ENCODE measurements at regions not wholly inside any gene's neighbourhood (a gene's known extent, or its start where the extent isn't known, plus 50 kb on each side); places are given as distances from the start of the nearest gene placed in this dataset.

GRCh38 chr21:28758042-28758882, 234.4 kb downstream of the LTN1 start:
- H3K4me3 ChIP-seq (ENCODE audit: low read depth, low read length), result no peak overlapping the region
- TF ChIP-seq MYC (IDR thresholded peaks at IDR 0.05; ENCODE audit: low read depth, low read length), result no peak
- no peak for TF ChIP-seq CTCF (IDR thresholded peaks at IDR 0.05; ENCODE audit: low read depth, low read length)
- no peak for TF ChIP-seq POLR2A (IDR thresholded peaks at IDR 0.05; ENCODE audit: extremely low read depth, insufficient read length)
- TF ChIP-seq, protein P1, sequence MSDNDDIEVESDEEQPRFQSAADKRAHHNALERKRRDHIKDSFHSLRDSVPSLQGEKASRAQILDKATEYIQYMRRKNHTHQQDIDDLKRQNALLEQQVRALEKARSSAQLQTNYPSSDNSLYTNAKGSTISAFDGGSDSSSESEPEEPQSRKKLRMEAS (IDR thresholded peaks at IDR 0.05; ENCODE audit: low read depth, low read length), result no peak
- no peak for DNase-seq (ENCODE audit: low read depth)

- DNase-seq (ENCODE audit: low read depth), result no peak
- TF ChIP-seq POLR2A (IDR thresholded peaks at IDR 0.05; ENCODE audit: extremely low read depth, insufficient read length) (no peak), CTCF (IDR thresholded peaks at IDR 0.05; ENCODE audit: low read depth, low read length) (no peak), MYC (IDR thresholded peaks at IDR 0.05; ENCODE audit: low read depth, low read length) (no peak)
- TF ChIP-seq, protein P1 (IDR thresholded peaks at IDR 0.05; ENCODE audit: low read depth, low read length), result no peak
- H3K4me3 ChIP-seq (ENCODE audit: low read depth, low read length), result no peak overlapping the region
Measured at GRCh38 chr21:28754862-28755261, 237.8 kb downstream of the LTN1 start.

DNA sequence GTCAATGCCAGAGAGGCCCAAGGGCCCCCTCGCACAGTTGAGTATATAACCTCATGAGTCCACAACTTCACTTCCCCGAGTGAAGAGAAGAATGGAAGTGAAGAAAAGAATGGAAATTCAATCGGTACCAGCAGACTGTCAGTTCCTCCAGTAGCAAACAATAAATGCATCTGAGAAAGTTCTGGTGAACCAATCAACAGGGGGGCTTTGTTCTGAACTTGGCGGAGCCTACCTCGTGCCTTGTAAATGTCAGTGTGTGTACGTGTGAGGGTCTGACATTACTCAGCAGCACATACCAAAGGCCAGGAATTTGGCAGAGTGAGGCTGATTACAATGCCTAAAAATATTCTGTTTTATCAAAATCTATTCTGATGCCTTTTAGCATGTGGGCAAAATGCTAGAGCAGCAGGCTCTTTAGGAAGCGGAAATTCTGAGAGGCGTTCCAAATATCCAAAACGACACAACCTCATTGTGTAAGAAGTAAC, 238.5 kb downstream of the LTN1 start:
- no peak overlapping the region for H3K4me3 ChIP-seq (ENCODE audit: low read depth, low read length)
- no peak for DNase-seq (ENCODE audit: low read depth)
- no peak for TF ChIP-seq MYC (IDR thresholded peaks at IDR 0.05; ENCODE audit: low read depth, low read length)

DNA sequence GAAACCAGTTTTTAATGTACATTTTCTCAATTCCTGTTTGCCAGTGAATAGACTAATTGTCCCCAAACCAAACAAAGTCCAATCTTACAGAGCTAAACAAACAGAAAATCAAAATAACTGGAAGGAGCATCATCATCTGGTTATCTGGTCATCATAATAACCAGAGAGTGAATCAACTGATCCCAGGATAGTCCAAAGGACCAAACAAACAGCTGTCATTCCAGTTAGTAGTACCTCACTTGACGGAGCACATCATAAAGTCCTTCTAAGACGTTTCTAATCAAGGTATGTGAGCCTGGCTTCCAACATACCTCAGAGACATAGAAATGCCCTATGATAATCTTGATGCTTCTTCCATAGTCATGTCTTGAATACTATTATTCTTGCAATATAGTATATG, 240.5 kb downstream of the LTN1 start:
- no peak for TF ChIP-seq MYC (IDR thresholded peaks at IDR 0.05; ENCODE audit: low read depth, low read length)
- TF ChIP-seq CTCF (IDR thresholded peaks at IDR 0.05; ENCODE audit: low read depth, low read length), result no peak
- TF ChIP-seq, protein P1 (IDR thresholded peaks at IDR 0.05; ENCODE audit: low read depth, low read length), result no peak
- no peak for TF ChIP-seq POLR2A (IDR thresholded peaks at IDR 0.05; ENCODE audit: extremely low read depth, insufficient read length)
- H3K4me3 ChIP-seq (ENCODE audit: low read depth, low read length), result no peak overlapping the region
- no peak for DNase-seq (ENCODE audit: low read depth)

DNA sequence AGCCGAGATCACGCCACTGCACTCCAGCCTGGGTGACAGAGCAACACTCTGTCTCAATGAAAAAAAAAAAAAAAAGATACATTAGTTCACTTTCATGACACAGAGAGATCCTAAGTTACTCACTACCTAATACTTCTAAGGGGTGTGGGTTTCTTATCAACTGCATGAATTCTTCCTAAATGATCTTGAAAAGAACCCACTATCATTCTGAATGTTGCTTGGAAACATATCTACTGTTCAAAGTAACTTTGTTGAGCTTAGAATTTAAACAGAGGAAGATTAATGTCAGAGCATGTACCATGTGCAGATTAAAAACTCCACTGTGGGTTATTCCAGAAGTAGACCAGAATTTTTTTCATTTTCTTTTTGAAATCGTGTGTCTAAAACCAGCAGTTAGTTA, 241.5 kb downstream of the LTN1 start:
- TF ChIP-seq CTCF (IDR thresholded peaks at IDR 0.05; ENCODE audit: low read depth, low read length) (no peak), POLR2A (IDR thresholded peaks at IDR 0.05; ENCODE audit: extremely low read depth, insufficient read length) (no peak), MYC (IDR thresholded peaks at IDR 0.05; ENCODE audit: low read depth, low read length) (no peak)
- TF ChIP-seq, protein P1 (IDR thresholded peaks at IDR 0.05; ENCODE audit: low read depth, low read length), result no peak
- no peak for DNase-seq (ENCODE audit: low read depth)
- no peak overlapping the region for H3K4me3 ChIP-seq (ENCODE audit: low read depth, low read length)

- no peak for DNase-seq (ENCODE audit: low read depth)
- TF ChIP-seq POLR2A (IDR thresholded peaks at IDR 0.05; ENCODE audit: extremely low read depth, insufficient read length) (no peak), CTCF (IDR thresholded peaks at IDR 0.05; ENCODE audit: low read depth, low read length) (no peak), MYC (IDR thresholded peaks at IDR 0.05; ENCODE audit: low read depth, low read length) (no peak)
- no peak overlapping the region for H3K4me3 ChIP-seq (ENCODE audit: low read depth, low read length)
Measured at GRCh38 chr21:28750565-28750964, 242.1 kb downstream of the LTN1 start.

Data from NB4 (cell line).